Keratinocyte (primary cell): ENCODE measurements at regions not wholly inside any gene's neighbourhood (a gene's known extent, or its start where the extent isn't known, plus 50 kb on each side); places are given as distances from the start of the nearest gene placed in this dataset.

Experiments
- DNase-seq: peaks from one replicate; pipeline ENCODE4 v3.0.0-alpha.2; 2011; ENCODE audit warnings: low read depth, missing footprints, low spot score
- FAIRE-seq: peaks from 2 replicates; lab custom pipeline; 2011; peaks lifted over from hg19 to GRCh38; lab: Jason Lieb, UNC
- H2AFZ ChIP-seq: 2 replicates; pipeline ENCODE4 v1.6.0; 2012; ENCODE audit warnings: low read length, control low read depth, inconsistent platforms; ENCODE audit not compliant: control insufficient read depth
- H3K27ac ChIP-seq: 2 replicates; pipeline ENCODE4 v1.5.1; 2011; ENCODE audit warnings: low read length; ENCODE audit not compliant: control insufficient read depth, insufficient read depth
- H3K27me3 ChIP-seq: 3 replicates; pipeline ENCODE4 v1.6.0; 2011; ENCODE audit warnings: low read length; ENCODE audit not compliant: control insufficient read depth, insufficient read depth; ENCODE audit errors: extremely low read depth
- H3K36me3 ChIP-seq, 2 experiments: 2 replicates in 1 of 2; 3 replicates in 1 of 2; pipeline ENCODE4 v1.5.1; 2011; ENCODE audit warnings: low read length in 2 of 2, mild to moderate bottlenecking in 1 of 2; ENCODE audit not compliant: control insufficient read depth in 2 of 2, insufficient read depth in 2 of 2; ENCODE audit errors: extremely low read depth in 1 of 2
- H3K4me1 ChIP-seq: 3 replicates; pipeline ENCODE4 v1.5.1; 2011; ENCODE audit warnings: low read length; ENCODE audit not compliant: control insufficient read depth, insufficient read depth; ENCODE audit errors: extremely low read depth
- H3K4me2 ChIP-seq: 3 replicates; pipeline ENCODE4 v1.6.0; 2011; ENCODE audit warnings: low read depth, low read length; ENCODE audit not compliant: control insufficient read depth, insufficient read depth; ENCODE audit errors: extremely low read depth
- H3K4me3 ChIP-seq, 3 experiments: fragments of 200-600 bp in 1 of 3; sonication (generic) in 1 of 3; 2 replicates in 2 of 3; 3 replicates in 1 of 3; pipeline ENCODE4 v1.5.1; 2011 to 2016; ENCODE audit warnings: low read length in 3 of 3, mild to moderate bottlenecking in 3 of 3, control low read depth in 2 of 3, inconsistent platforms in 1 of 3, low read depth in 1 of 3, mixed read lengths in 1 of 3, mixed run types in 1 of 3, moderate library complexity in 1 of 3; ENCODE audit not compliant: control insufficient read depth in 2 of 3, insufficient read depth in 2 of 3; ENCODE audit errors: extremely low read depth in 1 of 3
- H3K79me2 ChIP-seq: 2 replicates; pipeline ENCODE4 v1.6.0; 2012; ENCODE audit warnings: low read length; ENCODE audit not compliant: control insufficient read depth, insufficient read depth
- H3K9ac ChIP-seq: 3 replicates; pipeline ENCODE4 v1.6.0; 2011; ENCODE audit warnings: low read length; ENCODE audit not compliant: control insufficient read depth, insufficient read depth; ENCODE audit errors: extremely low read depth
- H3K9me1 ChIP-seq: 3 replicates; pipeline ENCODE4 v1.6.0; 2011; ENCODE audit warnings: low read length; ENCODE audit not compliant: control insufficient read depth, insufficient read depth; ENCODE audit errors: extremely low read depth
- H3K9me3 ChIP-seq: 2 replicates; pipeline ENCODE4 v1.5.1; 2012; ENCODE audit warnings: low read depth, low read length; ENCODE audit not compliant: control insufficient read depth
- H4K20me1 ChIP-seq: 3 replicates; pipeline ENCODE4 v1.6.0; 2011; ENCODE audit warnings: low read length; ENCODE audit not compliant: control insufficient read depth, insufficient read depth; ENCODE audit errors: extremely low read depth
- EZH2 ChIP-seq: IDR thresholded peaks from one replicate; pipeline ENCODE4 v1.6.1; 2012; ENCODE audit warnings: inconsistent platforms, mild to moderate bottlenecking, low read length, moderate library complexity
- dilution Hi-C: fragments of 300-500 bp; cut with MboI; formaldehyde crosslinking; loops from one replicate; pipeline ENCODE4 v1.7.0; 2020; ENCODE audit warnings: low sequenced_read_pairs; ENCODE audit not compliant: extremely low pct_ligation_motif_present
- TF ChIP-seq, protein P1 (sequence below), 3 experiments: IDR thresholded peaks in 1 of 3; conservative IDR thresholded peaks in 1 of 3; optimal IDR thresholded peaks in 1 of 3; 2 replicates in 2 of 3; 3 replicates in 1 of 3; pipeline versions ENCODE3 to v1.5.1; 2011; ENCODE audit warnings: low read length in 3 of 3, mild to moderate bottlenecking in 3 of 3, moderate library complexity in 2 of 3, control low read depth in 1 of 3, inconsistent platforms in 1 of 3; ENCODE audit not compliant: insufficient read depth in 2 of 3; ENCODE audit errors: extremely low read depth in 1 of 3

- Histone ChIP-seq H3K27ac (no peak overlapping the region), H3K4me1 (no peaks in the 10 kb centered on the region), H3K9me3 (no peaks in the 10 kb centered on the region), H3K79me2 (no peaks in the 10 kb centered on the region), H4K20me1 (no peaks in the 10 kb centered on the region), H2AFZ (no peak overlapping the region), H3K27me3 (no peaks in the 10 kb centered on the region), H3K4me2 (no peak overlapping the region), H3K36me3 (no peaks in the 10 kb centered on the region), H3K4me3 (no peak overlapping the region), H3K9ac (no peak overlapping the region), H3K9me1 (no peaks in the 10 kb centered on the region)
- dilution Hi-C loops, result no loop called here
- FAIRE-seq (no peak), DNase-seq (no peak)
- no peak for TF ChIP-seq EZH2
- TF ChIP-seq, protein P1, sequence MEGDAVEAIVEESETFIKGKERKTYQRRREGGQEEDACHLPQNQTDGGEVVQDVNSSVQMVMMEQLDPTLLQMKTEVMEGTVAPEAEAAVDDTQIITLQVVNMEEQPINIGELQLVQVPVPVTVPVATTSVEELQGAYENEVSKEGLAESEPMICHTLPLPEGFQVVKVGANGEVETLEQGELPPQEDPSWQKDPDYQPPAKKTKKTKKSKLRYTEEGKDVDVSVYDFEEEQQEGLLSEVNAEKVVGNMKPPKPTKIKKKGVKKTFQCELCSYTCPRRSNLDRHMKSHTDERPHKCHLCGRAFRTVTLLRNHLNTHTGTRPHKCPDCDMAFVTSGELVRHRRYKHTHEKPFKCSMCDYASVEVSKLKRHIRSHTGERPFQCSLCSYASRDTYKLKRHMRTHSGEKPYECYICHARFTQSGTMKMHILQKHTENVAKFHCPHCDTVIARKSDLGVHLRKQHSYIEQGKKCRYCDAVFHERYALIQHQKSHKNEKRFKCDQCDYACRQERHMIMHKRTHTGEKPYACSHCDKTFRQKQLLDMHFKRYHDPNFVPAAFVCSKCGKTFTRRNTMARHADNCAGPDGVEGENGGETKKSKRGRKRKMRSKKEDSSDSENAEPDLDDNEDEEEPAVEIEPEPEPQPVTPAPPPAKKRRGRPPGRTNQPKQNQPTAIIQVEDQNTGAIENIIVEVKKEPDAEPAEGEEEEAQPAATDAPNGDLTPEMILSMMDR (optimal IDR thresholded peaks at IDR 0.05 in 1 of 3, IDR thresholded peaks at IDR 0.05 in 1 of 3, conservative IDR thresholded peaks at IDR 0.05 in 1 of 3; ENCODE audit: extremely low read depth in 1 of 3, insufficient read depth in 2 of 3, low read length in 3 of 3), result no peak
These were observed 118.2 kb upstream of the KIRREL3 start for GRCh38 chr11:127118811-127119210.

DNA sequence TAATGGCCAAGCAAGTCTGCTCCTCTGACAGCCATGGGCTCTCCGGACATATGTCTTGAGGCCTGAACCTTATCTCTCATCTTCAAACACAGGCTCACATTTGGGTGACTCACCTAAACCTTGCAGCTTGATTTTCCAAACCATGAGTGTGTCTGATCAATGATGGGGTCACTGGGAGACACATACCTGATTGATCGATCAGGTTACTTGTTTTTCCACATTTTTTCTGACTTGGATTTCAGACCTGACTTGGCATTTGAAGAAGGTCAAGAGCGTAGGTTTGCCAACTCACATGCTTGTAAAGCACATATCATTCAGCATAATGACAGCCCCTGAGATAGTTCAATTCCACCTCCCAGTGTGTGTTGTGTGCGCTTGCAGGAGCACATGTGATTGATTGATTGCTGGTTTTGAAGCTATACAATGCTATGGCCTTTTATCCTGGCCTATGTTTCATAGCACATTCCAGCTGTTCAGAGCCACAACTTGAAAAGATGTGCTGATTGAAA, 116.7 kb upstream of the KIRREL3 start:
- Histone ChIP-seq H3K9ac (no peak overlapping the region), H3K4me2 (no peak overlapping the region), H3K36me3 (no peaks in the 10 kb centered on the region), H3K27ac (no peak overlapping the region), H3K79me2 (no peaks in the 10 kb centered on the region), H3K9me3 (no peaks in the 10 kb centered on the region), H3K27me3 (no peaks in the 10 kb centered on the region), H3K4me3 (no peak overlapping the region), H4K20me1 (no peaks in the 10 kb centered on the region), H2AFZ (no peak overlapping the region), H3K4me1 (no peaks in the 10 kb centered on the region), H3K9me1 (no peaks in the 10 kb centered on the region)
- dilution Hi-C loops, result no loop called here
- no peak for TF ChIP-seq EZH2
- TF ChIP-seq, protein P1 (optimal IDR thresholded peaks at IDR 0.05 in 1 of 3, IDR thresholded peaks at IDR 0.05 in 1 of 3, conservative IDR thresholded peaks at IDR 0.05 in 1 of 3; ENCODE audit: extremely low read depth in 1 of 3, insufficient read depth in 2 of 3, low read length in 3 of 3), result no peak
- DNase-seq (no peak), FAIRE-seq (no peak)
